PC-9 (cell line): ENCODE measurements at regions not wholly inside any gene's neighbourhood (a gene's known extent, or its start where the extent isn't known, plus 50 kb on each side); places are given as distances from the start of the nearest gene placed in this dataset.
A peak's percentile ranks its signal among the peaks of the same experiment; 100 is the strongest.

ENCODE experiments used
- BruUV-seq: library from RNA; stranded (reverse); fragments of 400-500 nt; replicated peaks from 2 replicates; lab custom pipeline; 2021; lab: Mats Ljungman, UMichigan
- CTCF ChIA-PET: fragments of 300-600 bp; sonication (Branson Sonifier 250); formaldehyde crosslinking; loops from one replicate; lab custom pipeline; 2022; ENCODE audit warnings: antibody characterized with exemption; lab: Charles Lee
- POLR2A ChIA-PET: fragments of 300-600 bp; sonication (Branson Sonifier 250); formaldehyde crosslinking; loops from one replicate; lab custom pipeline; 2022; ENCODE audit warnings: antibody characterized with exemption; ENCODE audit not compliant: unreplicated experiment; lab: Charles Lee
- DNase-seq, 2 experiments: peaks; one replicate each; pipeline versions ENCODE4 v3.0.0 to v3.0.0-alpha.2; 2015 to 2022; ENCODE audit warnings: mixed read lengths in 1 of 2
- H2AFZ ChIP-seq: fragments of 200-600 bp; sonication (generic); 2 replicates; pipeline ENCODE4 v1.8.1; 2017; ENCODE audit warnings: antibody characterized with exemption
- H3F3A ChIP-seq: fragments of 200-600 bp; sonication (generic); 2 replicates; pipeline ENCODE4 v1.8.1; 2017; ENCODE audit warnings: antibody characterized with exemption, mild to moderate bottlenecking, low read depth; ENCODE audit not compliant: insufficient read depth
- H3K27ac ChIP-seq: fragments of 200-600 bp; sonication (generic); 2 replicates; pipeline ENCODE4 v1.6.1; 2016; ENCODE audit warnings: mixed run types
- H3K27me3 ChIP-seq: fragments of 200-600 bp; sonication (generic); 2 replicates; pipeline ENCODE4 v1.6.1; 2016; ENCODE audit warnings: low read depth, mixed run types; ENCODE audit not compliant: insufficient read depth
- H3K36me3 ChIP-seq: fragments of 200-600 bp; sonication (generic); 2 replicates; pipeline ENCODE4 v1.6.1; 2016; ENCODE audit warnings: low read depth, mixed run types
- H3K4me1 ChIP-seq: fragments of 200-600 bp; sonication (generic); replicated peaks from 2 replicates; pipeline ENCODE4 v1.6.1; 2016; ENCODE audit warnings: mixed run types; ENCODE audit not compliant: insufficient read depth
- H3K4me2 ChIP-seq: fragments of 200-600 bp; sonication (generic); 2 replicates; pipeline ENCODE4 v1.6.1; 2017; ENCODE audit warnings: mixed run types
- H3K4me3 ChIP-seq: fragments of 200-600 bp; sonication (generic); 2 replicates; pipeline ENCODE4 v1.6.1; 2016; ENCODE audit warnings: mixed run types
- H3K79me2 ChIP-seq: fragments of 200-600 bp; sonication (generic); 2 replicates; pipeline ENCODE4 v1.6.1; 2017; ENCODE audit warnings: low read depth, mixed run types
- H3K9me2 ChIP-seq: fragments of 200-600 bp; sonication (generic); 2 replicates; pipeline ENCODE4 v1.8.1; 2017; ENCODE audit warnings: mild to moderate bottlenecking; ENCODE audit not compliant: insufficient read depth
- H3K9me3 ChIP-seq: fragments of 200-600 bp; sonication (generic); 2 replicates; pipeline ENCODE4 v1.8.1; 2016; ENCODE audit warnings: low read depth; ENCODE audit not compliant: insufficient read depth
- H4K20me1 ChIP-seq: fragments of 200-600 bp; sonication (generic); 2 replicates; pipeline ENCODE4 v1.8.1; 2017; ENCODE audit not compliant: insufficient read depth
- CTCF ChIP-seq: fragments of 200-600 bp; sonication (generic); conservative IDR thresholded peaks from 2 replicates; pipeline ENCODE4 v1.6.1; 2017; ENCODE audit warnings: mixed run types, antibody characterized with exemption, mild to moderate bottlenecking, moderate library complexity
- EZH2 ChIP-seq: fragments of 200-600 bp; sonication (generic); IDR thresholded peaks from 2 replicates; pipeline ENCODE4 v1.8.0; 2017; ENCODE audit warnings: antibody characterized with exemption, low read depth
- intact Hi-C: fragments of 100-400 bp; cut with micrococcal nuclease; formaldehyde crosslinking; loops from one replicate; pipeline ENCODE4 v1.10.0; 2022; ENCODE audit not compliant: unreplicated experiment

GRCh38 chr1:80633947-80634706 is 1166.6 kb upstream of the ADGRL2 start:
- BruUV-seq = no TSS peak
- POLR2A ChIA-PET = no interaction called here
- Histone ChIP-seq H3K9me2 (no peaks in the 10 kb centered on the region), H3K36me3 (no peaks in the 10 kb centered on the region), H3K27ac (no peak overlapping the region), H3K4me2 (peak overlapping the region; percentile 22; the same call in 1 of the 2 replicates), H3F3A (no peaks in the 10 kb centered on the region), H2AFZ (peak overlapping the region; percentile 18; the same call in 1 of the 2 replicates), H3K79me2 (no peaks in the 10 kb centered on the region), H3K4me3 (no peak overlapping the region), H4K20me1 (no peaks in the 10 kb centered on the region), H3K4me1 (peaks cover 13% of the 10 kb centered on the region; the same call in 1 of the 2 replicates), H3K27me3 (no peaks in the 10 kb centered on the region), H3K9me3 (no peaks in the 10 kb centered on the region; the same call in 1 of the 2 replicates)
- peak in 1 of 2 experiments; percentile 6 for DNase-seq
- TF ChIP-seq EZH2 (no peak), CTCF (no peak)
- intact Hi-C loops = no loop called here
- CTCF ChIA-PET = no interaction called here

GRCh38 chr1:80632284-80632683 is 1168.5 kb upstream of the ADGRL2 start:
- H3K9me2 ChIP-seq = no peaks in the 10 kb centered on the region
- DNase-seq = no peak
- BruUV-seq = no TSS peak
- no peak overlapping the region for H3K4me3 ChIP-seq
- no peak overlapping the region for H3K27ac ChIP-seq
- ChIA-PET CTCF (no interaction called here), POLR2A (no interaction called here)
- no peaks in the 10 kb centered on the region for H3K27me3 ChIP-seq
- H2AFZ ChIP-seq = no peak overlapping the region
- TF ChIP-seq CTCF (no peak), EZH2 (no peak)
- intact Hi-C loops = no loop called here
- peaks cover 13% of the 10 kb centered on the region; the same call in 1 of the 2 replicates for H3K4me1 ChIP-seq
- no peaks in the 10 kb centered on the region; the same call in 1 of the 2 replicates for H3K9me3 ChIP-seq
- no peaks in the 10 kb centered on the region for H3F3A ChIP-seq
- no peaks in the 10 kb centered on the region for H4K20me1 ChIP-seq
- no peak overlapping the region for H3K4me2 ChIP-seq
- H3K36me3 ChIP-seq = no peaks in the 10 kb centered on the region
- H3K79me2 ChIP-seq = no peaks in the 10 kb centered on the region

- Histone ChIP-seq H3K4me1 (peaks cover 6% of the 10 kb centered on the region; the same call in 1 of the 2 replicates), H3K79me2 (no peaks in the 10 kb centered on the region), H3K4me2 (no peak overlapping the region), H2AFZ (peak overlapping the region; percentile 26; the same call in 1 of the 2 replicates), H3K9me2 (no peaks in the 10 kb centered on the region; the same call in 1 of the 2 replicates), H3K27ac (no peak overlapping the region), H3K27me3 (no peaks in the 10 kb centered on the region), H3K9me3 (no peaks in the 10 kb centered on the region), H4K20me1 (no peaks in the 10 kb centered on the region), H3K4me3 (no peak overlapping the region), H3F3A (no peaks in the 10 kb centered on the region), H3K36me3 (no peaks in the 10 kb centered on the region)
- BruUV-seq = no TSS peak
- ChIA-PET POLR2A (no interaction called here), CTCF (no interaction called here)
- TF ChIP-seq CTCF (no peak), EZH2 (no peak)
- intact Hi-C loops = no loop called here
- DNase-seq = no peak
These were observed 1171.4 kb upstream of the ADGRL2 start for GRCh38 chr1:80629304-80629837.
